GM12873 (cell line): ENCODE measurements at regions not wholly inside any gene's neighbourhood (a gene's known extent, or its start where the extent isn't known, plus 50 kb on each side); places are given as distances from the start of the nearest gene placed in this dataset.

ENCODE experiments used
- CTCF ChIP-seq: IDR thresholded peaks from 2 replicates; pipeline ENCODE4 v1.5.1; 2012; ENCODE audit warnings: low read depth, mild to moderate bottlenecking, moderate library complexity, low read length, control low read depth; ENCODE audit not compliant: insufficient read depth; ENCODE audit errors: missing control alignments

GRCh38 chr17:6018788-6019187 is 51.4 kb upstream of the WSCD1 start:
- TF ChIP-seq CTCF: no peak

GRCh38 chr17:6019959-6020358 is 50.2 kb upstream of the WSCD1 start:
- TF ChIP-seq CTCF: no peak

- TF ChIP-seq CTCF: no peak
Measured at GRCh38 chr17:6020376-6021010, 49.7 kb upstream of the WSCD1 start.
